GM18907 (cell line): ENCODE measurements at regions not wholly inside any gene's neighbourhood (a gene's known extent, or its start where the extent isn't known, plus 50 kb on each side); places are given as distances from the start of the nearest gene placed in this dataset.
"Not testable (repeated sequence)": the region's sequence is repeated elsewhere in the genome, so short reads cannot be mapped to it uniquely, and the experiment has no call there.

Experiments used
- ATAC-seq: cut with Tn5 transposase; IDR thresholded peaks from one replicate; pipeline ENCODE4 v1.9.1; 2021; ENCODE audit warnings: mild to moderate bottlenecking, moderate library complexity; ENCODE audit not compliant: unreplicated experiment

DNA sequence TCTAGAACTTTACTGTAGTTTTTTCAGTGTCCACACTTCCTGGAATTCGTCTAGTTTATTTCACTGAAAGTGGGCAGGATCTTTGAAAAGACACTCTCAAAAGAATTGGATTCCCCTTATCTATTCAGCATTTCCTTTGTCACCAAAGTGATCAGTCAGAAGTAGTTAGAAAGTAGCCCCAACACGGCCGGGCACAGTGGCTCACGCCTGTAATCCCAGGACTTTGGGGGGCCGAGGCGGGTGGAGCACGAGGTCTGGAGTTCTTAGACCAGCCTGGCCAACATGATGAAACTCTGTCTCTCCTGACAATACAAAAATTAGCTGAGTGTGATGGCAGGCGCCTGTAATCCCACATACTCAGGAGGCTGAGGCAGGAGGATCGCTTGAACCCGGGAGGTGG, 69.0 kb upstream of the KMT2C start:
- no peak for ATAC-seq

DNA sequence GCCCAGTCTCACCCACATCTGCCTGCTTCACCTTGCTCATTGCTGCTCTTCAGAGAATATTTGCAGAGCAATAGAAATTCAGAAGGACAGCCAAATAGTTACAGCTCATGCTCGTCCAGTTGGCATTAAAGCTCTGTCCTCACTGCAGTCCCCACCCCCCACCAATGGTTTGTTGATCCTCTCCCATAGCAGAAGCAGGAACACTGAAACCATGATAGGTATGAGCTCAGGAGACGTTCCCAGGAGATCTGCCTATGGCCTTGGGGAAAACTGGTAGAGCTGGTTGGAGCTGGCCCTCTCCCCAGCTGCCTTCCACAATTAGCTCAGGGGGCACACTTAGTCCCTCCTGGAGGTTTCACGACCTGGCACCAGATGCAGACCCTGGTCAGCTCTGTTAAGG, 68.6 kb upstream of the KMT2C start:
- ATAC-seq = no peak

DNA sequence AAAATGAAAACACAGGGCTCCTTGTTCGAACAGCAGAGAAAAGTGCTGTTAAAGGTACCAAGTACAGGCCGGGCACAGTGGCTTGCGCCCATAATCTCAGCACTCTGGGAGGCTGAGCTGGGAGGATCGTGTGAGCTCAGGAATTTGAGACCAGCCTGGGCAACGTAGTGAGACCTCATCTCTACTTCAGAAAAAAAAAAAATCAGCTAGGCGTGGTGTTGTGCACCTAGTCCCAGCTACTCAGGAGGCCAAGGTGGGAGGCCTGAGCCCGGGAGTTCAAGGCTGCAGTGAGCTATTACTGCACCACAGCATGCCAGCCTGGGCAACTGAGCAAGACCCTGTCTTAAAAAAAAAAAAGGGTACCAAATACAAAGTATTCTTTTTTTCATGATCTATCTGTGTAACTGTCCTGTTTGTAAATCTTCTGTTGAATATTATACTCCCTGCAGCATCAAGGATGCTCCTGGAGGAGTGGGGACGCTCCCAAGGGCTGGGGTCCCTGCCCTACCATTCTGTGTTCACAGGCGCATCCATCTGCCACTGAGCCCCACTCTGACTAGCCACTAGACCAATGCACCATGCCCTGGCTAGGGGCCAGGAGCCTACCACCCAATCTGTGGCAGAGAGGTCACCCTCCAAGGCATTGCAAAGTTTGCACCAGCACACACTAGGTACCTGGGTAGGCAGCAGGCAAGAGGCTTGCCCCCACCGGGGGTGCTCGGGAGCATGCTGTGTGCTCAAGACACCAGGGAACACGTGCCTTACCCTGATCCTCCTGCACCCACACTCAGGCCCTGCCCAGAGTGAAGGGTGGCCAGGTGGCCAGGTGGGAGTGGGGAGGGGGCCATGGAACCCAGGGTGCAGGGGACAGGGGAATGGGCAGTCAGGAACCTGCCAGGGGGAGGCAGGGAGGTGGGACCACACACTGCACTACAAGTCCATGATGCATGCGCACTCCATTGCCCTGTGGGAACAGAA, 67.3 kb upstream of the KMT2C start:
- ATAC-seq = no peak

DNA sequence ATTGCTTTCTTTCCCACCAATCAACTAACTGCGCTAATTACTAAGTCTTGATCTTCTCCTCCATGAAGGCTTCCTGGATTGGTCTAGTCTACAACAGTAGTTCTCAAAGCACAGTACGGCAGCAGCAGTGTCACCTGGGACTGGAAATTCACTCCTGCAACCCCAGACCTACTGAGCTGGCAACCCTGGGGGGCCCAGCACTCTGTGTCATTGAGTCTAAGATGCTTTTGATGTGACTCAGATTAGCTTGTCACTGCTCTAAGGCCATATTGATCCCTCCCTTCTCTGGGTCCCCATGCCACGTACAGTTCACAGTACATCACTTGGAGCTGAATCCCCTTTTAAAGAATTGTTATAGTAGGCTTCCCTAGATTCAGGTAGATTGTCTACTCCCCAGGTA, 65.7 kb upstream of the KMT2C start:
- ATAC-seq = no peak

DNA sequence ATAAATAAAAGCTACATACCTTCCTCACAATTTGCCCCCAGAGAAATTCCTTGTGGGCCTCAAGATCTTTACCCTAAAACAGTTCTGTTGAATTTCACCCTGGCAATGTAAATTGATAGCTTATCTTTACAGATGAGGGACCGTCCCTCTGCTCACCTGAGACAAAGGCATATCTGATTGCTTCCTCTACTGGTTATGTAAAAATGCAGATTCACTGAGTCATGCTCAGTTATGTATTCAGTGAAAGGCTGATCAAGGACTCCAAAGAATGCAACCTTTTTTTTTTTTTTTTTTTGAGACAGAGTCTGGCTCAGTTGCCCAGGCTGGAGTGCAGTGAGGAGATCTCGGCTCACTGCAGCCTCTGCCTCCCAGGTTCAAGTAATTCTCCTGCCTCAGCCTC, 64.2 kb upstream of the KMT2C start:
- not testable (repeated sequence) for ATAC-seq

DNA sequence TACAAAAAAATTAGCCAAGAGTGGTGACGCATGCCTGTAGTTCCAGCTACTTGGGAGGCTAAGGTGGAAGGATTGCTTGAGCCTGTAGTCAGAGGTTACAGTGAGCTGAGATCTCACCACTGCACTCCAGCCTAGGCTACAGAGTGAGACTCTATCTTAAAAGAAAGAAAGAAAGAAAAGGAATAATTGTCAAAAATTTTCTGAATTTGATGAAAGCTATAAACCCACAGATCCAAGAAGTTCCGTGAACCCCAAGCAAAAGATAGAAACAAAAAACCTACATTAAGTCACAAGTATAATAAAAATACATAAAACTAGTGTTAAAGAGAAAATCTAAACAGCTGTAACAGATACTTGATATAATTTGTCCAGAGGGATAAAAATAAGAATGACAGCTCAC, 60.1 kb upstream of the KMT2C start:
- ATAC-seq = no peak

DNA sequence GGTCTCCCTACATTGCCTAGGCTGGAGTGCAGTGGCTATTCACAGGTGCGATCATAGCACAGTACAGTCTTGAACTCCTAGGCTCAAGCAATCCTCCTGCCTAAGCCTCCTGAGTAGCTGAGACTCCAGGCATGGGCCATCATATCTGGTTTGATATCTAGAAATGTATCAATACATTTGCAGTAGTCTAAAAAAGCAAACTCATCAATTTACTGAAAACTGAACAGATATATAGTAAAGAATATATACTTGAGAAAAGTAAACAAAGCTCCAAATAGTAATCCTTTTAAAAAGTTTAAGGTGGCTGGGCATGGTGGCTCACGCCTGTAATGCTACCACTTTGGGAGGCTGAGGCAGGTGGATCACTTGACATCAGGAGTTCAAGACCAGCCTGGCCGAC, 57.1 kb upstream of the KMT2C start:
- ATAC-seq = no peak

DNA sequence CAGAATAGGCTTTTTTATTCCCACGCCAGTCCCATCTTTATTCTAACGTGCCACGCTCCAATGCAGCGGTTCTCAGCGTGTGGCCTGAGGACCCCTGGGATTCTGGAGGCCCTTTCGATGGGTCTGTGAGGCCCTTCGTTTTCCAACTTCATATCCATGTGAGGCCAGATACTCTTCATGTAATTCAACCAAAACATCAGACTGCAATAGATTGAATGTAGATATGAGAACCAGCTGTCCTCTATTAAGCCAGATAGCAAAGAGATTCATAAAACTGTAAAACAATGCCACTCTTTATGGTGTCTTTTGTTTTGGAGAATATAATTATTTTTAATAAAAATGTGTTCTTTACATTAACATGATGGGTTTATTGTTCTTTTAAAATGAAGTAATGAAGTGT, 53.2 kb upstream of the KMT2C start:
- ATAC-seq = no peak

DNA sequence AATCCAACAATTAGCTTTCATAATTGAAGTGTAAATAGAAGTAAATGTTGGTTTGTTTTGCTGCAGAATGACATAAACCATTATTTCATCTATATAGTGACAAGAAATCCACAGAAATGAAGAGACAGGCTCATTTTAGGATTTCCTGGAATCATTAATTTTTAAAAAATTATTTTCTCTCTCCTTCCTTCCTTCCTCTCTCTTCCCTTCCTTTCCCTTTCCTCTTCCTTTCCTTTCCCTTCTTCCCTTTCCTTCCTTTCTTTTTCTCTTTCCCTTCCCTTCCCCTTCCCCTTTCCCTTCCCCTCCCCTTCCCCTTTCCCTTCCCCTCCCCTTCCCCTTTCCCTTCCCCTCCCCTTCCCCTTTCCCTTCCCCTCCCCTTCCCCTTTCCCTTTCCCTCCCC, 51.2 kb upstream of the KMT2C start:
- ATAC-seq = no peak

DNA sequence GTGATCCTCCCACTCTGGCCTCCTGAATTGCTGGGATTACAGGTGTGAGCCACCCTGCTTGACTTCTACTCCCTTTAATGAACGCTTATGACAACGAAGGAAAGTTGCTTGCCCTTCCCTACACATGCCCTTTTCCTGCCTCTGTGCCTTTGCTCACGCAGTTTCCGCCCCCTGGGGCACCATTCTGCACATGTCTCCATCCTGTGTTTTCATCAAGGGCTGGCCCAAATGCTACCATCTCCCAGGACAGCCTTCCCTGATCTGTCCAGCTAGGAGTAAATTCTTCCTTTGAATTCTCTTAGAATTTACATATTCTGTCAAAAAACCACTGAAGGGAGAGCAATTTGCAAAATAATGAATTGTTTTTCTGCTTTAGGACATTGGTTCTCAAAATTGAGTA, 50.0 kb upstream of the KMT2C start:
- no peak for ATAC-seq
